Thymus (tissue), 11 donors: ENCODE measurements at regions not wholly inside any gene's neighbourhood (a gene's known extent, or its start where the extent isn't known, plus 50 kb on each side); places are given as distances from the start of the nearest gene placed in this dataset.

ENCODE experiments used
- DNase-seq, 9 donors: peaks; one replicate each; pipeline ENCODE4 v3.0.0-alpha.2; 2013; ENCODE audit warnings: low spot score in 9 of 9, low read depth in 6 of 9, missing footprints in 1 of 9
- H3K27ac ChIP-seq, 2 donors: one replicate each; pipeline ENCODE4 v1.5.1; 2013; ENCODE audit warnings: control low read depth in 1 of 2, low read depth in 1 of 2, low read length in 1 of 2, mild to moderate bottlenecking in 1 of 2, moderate library complexity in 1 of 2
- H3K27me3 ChIP-seq, 2 donors: one replicate each; pipeline ENCODE4 v1.5.1; 2013; ENCODE audit warnings: low read length in 1 of 2; ENCODE audit not compliant: control insufficient read depth in 2 of 2, insufficient read depth in 1 of 2
- H3K36me3 ChIP-seq, 2 donors: one replicate each; pipeline ENCODE4 v1.5.1; 2013; ENCODE audit warnings: low read length in 1 of 2, mild to moderate bottlenecking in 1 of 2, moderate library complexity in 1 of 2; ENCODE audit not compliant: control insufficient read depth in 2 of 2, insufficient read depth in 2 of 2
- H3K4me1 ChIP-seq, 2 donors: one replicate each; pipeline ENCODE4 v1.5.1; 2013; ENCODE audit warnings: low read length in 2 of 2; ENCODE audit not compliant: control insufficient read depth in 2 of 2, insufficient read depth in 2 of 2
- H3K4me3 ChIP-seq, 2 donors: one replicate each; pipeline ENCODE4 v1.5.1; 2013; ENCODE audit warnings: low read length in 2 of 2, control low read depth in 1 of 2, mild to moderate bottlenecking in 1 of 2
- H3K9me3 ChIP-seq, 2 donors: one replicate each; pipeline ENCODE4 v1.5.1; 2013; ENCODE audit warnings: low read length in 1 of 2, mild to moderate bottlenecking in 1 of 2; ENCODE audit not compliant: control insufficient read depth in 2 of 2, insufficient read depth in 1 of 2
- WGBS: extraction: QIAGEN DNeasy Blood & Tissue Kit; methylation state at CpG from one replicate; pipeline ENCODE4 v1.1.7; 2013; 5-methylcytosine and 5-hydroxymethylcytosine counted together
- donor health status: healthy.

GRCh38 chr4:23504083-23504482 is 385.8 kb downstream of the PPARGC1A start:
- Histone ChIP-seq H3K27ac (no peak overlapping the region), H3K9me3 (peaks cover 0 to 4% of the 10 kb centered on the region in 2 donors), H3K36me3 (no peaks in the 10 kb centered on the region), H3K4me1 (no peaks in the 10 kb centered on the region), H3K27me3 (no peaks in the 10 kb centered on the region), H3K4me3 (no peak overlapping the region)
- WGBS, result 42% methylated on average over 2 of the region's 2 CpGs
- DNase-seq, result no peak

- no peak overlapping the region for H3K4me3 ChIP-seq
- H3K27me3 ChIP-seq, result no peaks in the 10 kb centered on the region
- WGBS, result 69% methylated on average over 3 of the region's 3 CpGs
- no peak for DNase-seq
- no peaks in the 10 kb centered on the region for H3K36me3 ChIP-seq
- no peaks in the 10 kb centered on the region for H3K9me3 ChIP-seq
- H3K27ac ChIP-seq, result no peak overlapping the region
- no peaks in the 10 kb centered on the region for H3K4me1 ChIP-seq
Measured at GRCh38 chr4:23500894-23501449, 388.9 kb downstream of the PPARGC1A start.

GRCh38 chr4:23485801-23486200 is 404.0 kb downstream of the PPARGC1A start:
- Histone ChIP-seq H3K4me3 (no peak overlapping the region), H3K9me3 (no peaks in the 10 kb centered on the region), H3K27me3 (no peaks in the 10 kb centered on the region), H3K4me1 (no peaks in the 10 kb centered on the region), H3K27ac (no peak overlapping the region), H3K36me3 (no peaks in the 10 kb centered on the region)
- DNase-seq, result no peak

GRCh38 chr4:23484689-23485088 is 405.2 kb downstream of the PPARGC1A start:
- no peak for DNase-seq
- Histone ChIP-seq H3K27ac (no peak overlapping the region), H3K36me3 (no peaks in the 10 kb centered on the region), H3K4me3 (no peak overlapping the region), H3K4me1 (no peaks in the 10 kb centered on the region), H3K27me3 (no peaks in the 10 kb centered on the region), H3K9me3 (no peaks in the 10 kb centered on the region)
- WGBS, result 31% methylated on average over 4 of the region's 4 CpGs

- no peaks in the 10 kb centered on the region for H3K27me3 ChIP-seq
- no peak overlapping the region for H3K4me3 ChIP-seq
- H3K4me1 ChIP-seq, result no peaks in the 10 kb centered on the region
- H3K36me3 ChIP-seq, result no peaks in the 10 kb centered on the region
- WGBS, result 86% methylated on average over 5 of the region's 5 CpGs
- no peak overlapping the region for H3K27ac ChIP-seq
- DNase-seq, result no peak
- H3K9me3 ChIP-seq, result no peaks in the 10 kb centered on the region
Measured at GRCh38 chr4:23483320-23483960, 406.4 kb downstream of the PPARGC1A start.

GRCh38 chr4:23481566-23481965 is 408.3 kb downstream of the PPARGC1A start:
- 96% methylated on average over 1 of the region's 1 CpG for WGBS
- H3K36me3 ChIP-seq, result no peaks in the 10 kb centered on the region
- no peaks in the 10 kb centered on the region for H3K4me1 ChIP-seq
- no peaks in the 10 kb centered on the region for H3K9me3 ChIP-seq
- DNase-seq, result no peak
- H3K4me3 ChIP-seq, result no peak overlapping the region
- no peaks in the 10 kb centered on the region for H3K27me3 ChIP-seq
- no peak overlapping the region for H3K27ac ChIP-seq

DNA sequence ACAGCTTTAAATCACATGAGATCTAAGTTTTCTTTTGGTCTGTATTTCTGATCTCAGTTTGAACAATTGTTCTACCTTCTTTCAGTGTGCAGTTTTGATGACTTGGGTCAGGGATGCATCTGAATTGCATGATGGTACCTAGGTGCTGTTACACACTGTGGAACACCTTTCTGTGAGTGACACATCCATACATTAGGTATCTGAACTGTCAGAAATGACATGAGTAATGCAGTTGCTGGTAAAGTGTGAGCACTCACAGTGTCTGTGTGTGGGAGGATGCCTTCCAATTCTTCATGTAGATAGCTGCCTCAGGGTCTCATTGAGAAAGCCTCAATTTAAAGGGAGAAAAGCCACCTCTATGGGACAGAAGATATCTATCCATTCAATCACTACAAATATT is 411.9 kb downstream of the PPARGC1A start:
- Histone ChIP-seq H3K4me3 (no peak overlapping the region), H3K27ac (no peak overlapping the region), H3K9me3 (no peaks in the 10 kb centered on the region), H3K36me3 (no peaks in the 10 kb centered on the region), H3K4me1 (no peaks in the 10 kb centered on the region), H3K27me3 (no peaks in the 10 kb centered on the region)
- DNase-seq, result no peak

- Histone ChIP-seq H3K36me3 (no peaks in the 10 kb centered on the region), H3K9me3 (no peaks in the 10 kb centered on the region), H3K27ac (no peak overlapping the region), H3K4me1 (no peaks in the 10 kb centered on the region), H3K4me3 (no peak overlapping the region), H3K27me3 (no peaks in the 10 kb centered on the region)
- no peak for DNase-seq
- WGBS, result 82% methylated on average over 1 of the region's 1 CpG
Measured at GRCh38 chr4:23476515-23477090, 413.2 kb downstream of the PPARGC1A start.

GRCh38 chr4:23463071-23463470 is 426.8 kb downstream of the PPARGC1A start:
- H3K9me3 ChIP-seq, result peaks cover 0 to 6% of the 10 kb centered on the region in 2 donors
- no peaks in the 10 kb centered on the region for H3K4me1 ChIP-seq
- no peak for DNase-seq
- H3K36me3 ChIP-seq, result no peaks in the 10 kb centered on the region
- no peaks in the 10 kb centered on the region for H3K27me3 ChIP-seq
- no peak overlapping the region for H3K27ac ChIP-seq
- H3K4me3 ChIP-seq, result no peak overlapping the region
